HG03097 (cell line): ENCODE measurements at regions not wholly inside any gene's neighbourhood (a gene's known extent, or its start where the extent isn't known, plus 50 kb on each side); places are given as distances from the start of the nearest gene placed in this dataset.

Source experiments
- ATAC-seq: cut with Tn5 transposase; IDR thresholded peaks from one replicate; pipeline ENCODE4 v1.9.1; 2021; ENCODE audit not compliant: unreplicated experiment, low FRiP score

DNA sequence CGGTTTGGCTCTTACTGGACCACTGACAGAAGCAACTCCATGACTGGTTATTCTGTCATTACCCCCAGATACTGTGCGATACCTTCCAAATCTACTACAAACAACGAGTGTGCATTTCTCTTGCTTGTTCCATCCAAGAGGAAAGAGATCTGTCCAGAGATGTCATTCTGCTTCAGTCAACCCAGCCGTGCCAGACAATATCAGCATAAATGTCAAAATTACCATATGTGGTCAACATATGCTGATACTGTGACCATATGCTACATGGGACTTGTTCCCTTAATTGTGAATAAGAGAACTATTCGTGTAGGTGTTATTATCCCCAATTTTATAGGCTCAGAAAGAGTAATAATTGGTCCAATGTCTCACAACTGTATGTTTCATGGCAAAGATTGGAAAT lies 143.2 kb upstream of the PRSS1 start:
- ATAC-seq, result no peak

DNA sequence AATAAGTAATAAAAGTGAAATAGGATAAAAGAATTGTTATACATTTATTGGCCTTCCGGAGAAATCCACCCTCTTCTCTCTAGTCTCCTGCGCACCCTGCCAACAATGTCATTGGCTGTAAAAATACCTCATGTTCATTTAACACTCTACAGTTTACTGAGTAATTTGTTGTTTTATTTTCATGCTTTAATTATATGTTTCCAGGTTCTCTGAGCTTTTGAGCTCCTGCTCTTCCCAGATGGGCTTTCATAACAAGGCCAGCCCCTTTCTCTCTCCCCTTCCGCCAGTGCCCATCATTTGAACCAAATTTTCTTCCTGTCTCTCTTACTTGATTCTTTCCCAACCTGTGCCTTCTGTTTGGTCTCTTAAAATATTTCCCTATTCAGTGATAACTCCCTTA lies 144.6 kb upstream of the PRSS1 start:
- ATAC-seq, result no peak

- ATAC-seq, result no peak
These were observed 145.3 kb upstream of the PRSS1 start for GRCh38 chr7:142603870-142604448.

GRCh38 chr7:142602756-142603155 lies 146.5 kb upstream of the PRSS1 start:
- ATAC-seq, result no peak

DNA sequence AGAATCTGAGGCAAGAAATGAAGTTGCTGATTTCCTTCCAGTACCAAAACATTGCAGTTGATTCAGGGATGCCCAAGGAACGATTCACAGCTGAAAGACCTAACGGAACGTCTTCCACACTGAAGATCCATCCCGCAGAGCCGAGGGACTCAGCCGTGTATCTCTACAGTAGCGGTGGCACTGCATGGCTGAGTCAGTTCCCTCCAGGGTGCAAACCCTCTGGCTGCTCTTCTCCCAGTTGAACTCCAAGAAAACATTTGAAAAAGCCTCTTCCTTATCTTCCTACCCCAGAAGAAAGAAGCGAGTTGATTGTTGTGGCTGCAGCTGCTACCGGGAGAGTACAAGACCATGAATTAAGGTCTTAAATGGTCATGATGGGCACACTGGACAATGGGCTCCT lies 147.1 kb upstream of the PRSS1 start:
- ATAC-seq, result no peak

- no peak for ATAC-seq
These were observed 151.0 kb upstream of the PRSS1 start for GRCh38 chr7:142598297-142598696.

DNA sequence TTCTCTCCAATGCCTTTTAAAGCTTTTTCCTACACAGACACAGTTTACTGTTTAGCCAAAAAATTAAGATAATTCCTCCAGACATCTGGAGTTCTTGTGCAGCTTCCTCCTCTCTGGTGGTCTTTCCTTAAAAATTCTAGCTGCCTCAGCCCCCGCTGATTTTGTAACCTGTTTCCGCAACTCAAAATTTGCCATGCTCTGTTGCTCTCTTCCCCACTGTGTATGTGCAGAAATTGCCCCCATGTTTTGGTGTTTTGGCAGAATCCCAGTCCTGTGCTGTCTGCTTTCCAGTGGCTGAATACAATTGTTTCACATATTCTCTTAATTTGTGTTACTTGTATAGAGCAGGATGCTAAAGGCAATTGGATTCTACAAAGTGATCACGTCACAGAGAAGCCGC lies 151.7 kb upstream of the PRSS1 start:
- no peak for ATAC-seq

- no peak for ATAC-seq
These were observed 153.3 kb upstream of the PRSS1 start for GRCh38 chr7:142595816-142596516.

DNA sequence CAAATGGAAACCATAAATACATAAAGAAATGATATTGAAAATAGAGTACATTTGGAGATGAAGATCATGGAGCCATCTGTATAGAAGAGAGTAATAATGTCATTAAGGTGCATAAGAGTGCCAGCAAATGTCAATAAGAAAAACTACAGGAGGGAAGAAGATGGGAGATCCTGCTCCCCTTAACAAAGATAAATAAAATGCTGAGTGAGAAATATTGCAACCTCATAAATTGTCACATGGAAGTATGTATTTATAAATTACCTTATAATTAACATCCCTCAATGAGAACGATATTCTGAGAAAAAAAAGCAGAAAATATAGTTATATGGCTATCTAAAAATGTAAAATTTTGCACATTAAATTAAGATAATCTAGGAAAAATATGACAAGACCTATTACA lies 155.2 kb upstream of the PRSS1 start:
- ATAC-seq, result no peak

- no peak for ATAC-seq
These were observed 156.2 kb upstream of the PRSS1 start for GRCh38 chr7:142593106-142593505.

- ATAC-seq, result no peak
These were observed 156.6 kb upstream of the PRSS1 start for GRCh38 chr7:142592664-142593063.

GRCh38 chr7:142592231-142592630 lies 157.0 kb upstream of the PRSS1 start:
- ATAC-seq, result no peak

GRCh38 chr7:142590830-142591457 lies 158.3 kb upstream of the PRSS1 start:
- no peak for ATAC-seq

GRCh38 chr7:142590077-142590476 lies 159.2 kb upstream of the PRSS1 start:
- no peak for ATAC-seq

DNA sequence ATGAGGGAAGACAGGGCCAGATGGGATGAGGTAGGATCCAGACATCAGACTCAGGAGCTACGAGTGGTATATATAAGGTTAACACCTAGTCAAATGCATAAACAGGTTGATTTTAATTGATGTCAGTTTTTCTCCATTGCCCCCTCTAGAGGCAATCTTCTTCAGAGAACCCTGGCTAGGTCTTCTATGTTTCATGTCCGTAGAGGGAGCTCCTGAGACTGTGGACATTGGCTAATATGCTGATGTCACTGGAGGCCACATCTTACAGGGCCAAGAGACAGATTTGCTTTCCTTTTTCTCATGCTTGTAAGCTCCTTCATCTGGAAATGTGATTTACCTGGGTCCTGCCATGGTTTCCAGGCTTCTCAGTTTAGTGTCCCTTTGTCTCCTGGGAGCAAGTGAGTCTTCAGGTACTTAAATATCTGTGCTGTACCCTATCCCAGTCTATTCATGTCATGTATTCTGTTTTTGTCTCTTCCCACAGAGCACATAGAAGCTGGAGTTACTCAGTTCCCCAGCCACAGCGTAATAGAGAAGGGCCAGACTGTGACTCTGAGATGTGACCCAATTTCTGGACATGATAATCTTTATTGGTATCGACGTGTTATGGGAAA lies 161.6 kb upstream of the PRSS1 start:
- peak; percentile 80 for ATAC-seq

DNA sequence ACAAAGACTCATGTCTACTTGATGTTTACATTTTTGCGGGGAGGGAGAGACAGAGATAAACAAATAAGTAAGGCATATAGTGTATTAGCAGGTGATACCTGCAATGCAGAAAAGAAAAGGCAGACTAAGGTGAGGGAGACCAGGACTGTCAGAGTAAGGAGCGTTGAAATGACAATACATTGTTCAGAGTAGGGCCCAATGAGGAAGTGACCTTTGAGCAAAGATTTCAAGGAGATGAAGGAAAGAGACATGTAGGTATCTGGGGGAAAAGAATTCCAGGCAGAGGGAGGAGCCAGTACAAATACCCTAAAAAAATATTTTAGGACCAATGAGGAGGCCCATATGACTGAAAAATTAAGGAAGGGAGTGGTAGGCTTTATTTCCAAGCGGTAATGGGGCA lies 162.7 kb upstream of the PRSS1 start:
- no peak for ATAC-seq

DNA sequence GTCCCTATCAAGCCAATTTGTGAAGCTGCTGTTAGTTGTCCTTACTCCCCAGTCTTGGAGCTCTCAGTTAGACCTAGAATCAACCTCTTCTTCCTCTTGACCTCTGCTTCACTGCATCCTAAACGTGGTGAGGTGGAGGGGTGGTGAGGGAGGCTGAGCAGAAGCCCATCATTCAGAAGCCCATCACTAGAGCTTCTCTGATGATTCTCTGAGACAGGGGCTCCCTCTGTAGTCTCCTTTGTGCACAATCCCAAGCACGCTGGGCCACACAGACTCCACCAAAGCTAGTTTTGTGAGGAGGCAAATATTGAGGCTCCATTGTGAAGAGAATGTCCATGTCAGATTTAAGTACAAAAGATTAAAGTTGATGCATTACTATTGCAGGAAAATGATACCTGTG lies 163.8 kb upstream of the PRSS1 start:
- ATAC-seq, result no peak

DNA sequence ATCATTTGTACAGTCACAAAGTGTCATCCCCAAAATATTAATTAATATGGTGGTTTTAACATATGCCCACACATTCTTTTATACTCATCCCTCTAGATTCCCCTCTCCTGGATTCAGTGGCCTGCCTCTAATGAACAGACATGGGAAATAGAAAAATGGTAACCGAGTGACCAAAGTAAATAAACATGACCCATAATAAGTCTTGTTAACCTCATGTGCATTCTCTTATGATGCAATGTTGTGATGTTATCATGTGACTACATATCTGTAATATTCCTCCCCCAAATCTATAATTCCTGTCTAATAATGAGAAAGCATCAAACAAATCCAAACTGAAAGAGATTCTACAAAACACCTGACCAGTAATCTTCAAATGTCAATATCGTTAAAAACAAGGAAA lies 164.5 kb upstream of the PRSS1 start:
- ATAC-seq, result no peak

DNA sequence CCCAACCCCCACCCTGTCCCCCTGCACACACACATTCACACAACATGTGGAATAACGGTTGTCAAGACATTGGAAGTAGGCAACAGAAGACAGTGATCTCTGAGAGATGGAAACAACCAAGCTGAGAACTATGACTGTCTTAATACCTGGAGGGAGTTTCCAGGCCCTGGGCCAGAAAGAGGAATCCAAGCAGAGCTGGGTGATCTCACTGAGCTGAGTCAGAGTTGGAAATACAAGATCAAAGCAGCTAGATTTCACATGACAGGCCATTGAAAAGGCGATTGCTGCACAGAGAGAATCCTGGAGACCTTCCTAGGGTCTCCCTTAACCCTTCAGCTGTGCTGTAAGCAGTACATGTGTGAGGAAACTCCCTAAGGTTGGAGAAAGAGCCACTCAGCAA lies 165.8 kb upstream of the PRSS1 start:
- peak; percentile 49 for ATAC-seq

DNA sequence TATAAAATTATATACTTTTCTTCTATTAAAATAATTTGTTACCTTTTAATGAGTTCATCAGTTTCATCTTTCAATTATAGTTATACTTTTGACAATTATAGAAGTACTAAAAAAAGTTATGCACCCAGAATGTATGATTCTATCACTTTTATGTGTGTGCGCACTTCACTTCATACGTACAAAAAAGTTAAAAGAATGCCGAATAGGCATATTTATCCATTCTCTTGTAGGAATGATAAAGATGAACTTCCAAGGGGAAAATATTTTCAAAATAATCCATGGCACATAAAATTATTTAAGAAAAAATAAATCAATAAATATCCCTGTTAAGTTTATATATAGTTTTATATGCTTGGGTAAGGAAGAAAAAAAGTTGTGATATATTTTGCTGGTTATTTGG lies 166.9 kb upstream of the PRSS1 start:
- ATAC-seq, result no peak

GRCh38 chr7:142581341-142581740 lies 167.9 kb upstream of the PRSS1 start:
- ATAC-seq, result peak; percentile 76

DNA sequence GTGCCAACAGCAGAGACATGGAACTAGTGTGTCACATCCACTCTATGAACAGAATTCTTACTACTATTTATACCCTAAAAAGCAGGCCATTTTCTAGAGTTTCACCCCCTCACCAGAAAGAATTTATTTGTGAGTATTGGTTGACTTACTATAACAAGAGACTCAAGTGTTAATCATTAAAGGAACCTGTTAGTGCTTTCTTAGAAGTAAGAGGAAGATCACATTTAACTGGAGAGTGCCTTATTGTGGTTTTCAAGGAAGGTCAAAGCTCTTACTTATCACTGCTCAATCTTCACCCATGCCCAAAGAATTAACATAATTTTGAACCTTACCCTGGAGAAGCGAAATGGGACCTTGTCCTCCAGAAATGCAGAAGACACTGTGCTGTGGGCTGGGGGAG lies 169.3 kb upstream of the PRSS1 start:
- ATAC-seq, result peak; percentile 35
